Fibroblast of the aortic adventitia (primary cell): ENCODE measurements at regions not wholly inside any gene's neighbourhood (a gene's known extent, or its start where the extent isn't known, plus 50 kb on each side); places are given as distances from the start of the nearest gene placed in this dataset.
A peak's percentile ranks its signal among the peaks of the same experiment; 100 is the strongest.

Experiments used
- DNase-seq: peaks from one replicate; pipeline ENCODE4 v3.0.0-alpha.2; 2010; ENCODE audit warnings: low read depth
- H3K4me3 ChIP-seq: 2 replicates; pipeline ENCODE4 v1.5.1; 2011; ENCODE audit warnings: low read depth, mild to moderate bottlenecking, control low read depth, low read length, moderate library complexity
- TF ChIP-seq, protein P1 (sequence below): IDR thresholded peaks from 2 replicates; pipeline ENCODE4 v1.5.1; 2011; ENCODE audit warnings: mild to moderate bottlenecking, low read length, control low read depth, inconsistent platforms; ENCODE audit not compliant: insufficient read depth

DNA sequence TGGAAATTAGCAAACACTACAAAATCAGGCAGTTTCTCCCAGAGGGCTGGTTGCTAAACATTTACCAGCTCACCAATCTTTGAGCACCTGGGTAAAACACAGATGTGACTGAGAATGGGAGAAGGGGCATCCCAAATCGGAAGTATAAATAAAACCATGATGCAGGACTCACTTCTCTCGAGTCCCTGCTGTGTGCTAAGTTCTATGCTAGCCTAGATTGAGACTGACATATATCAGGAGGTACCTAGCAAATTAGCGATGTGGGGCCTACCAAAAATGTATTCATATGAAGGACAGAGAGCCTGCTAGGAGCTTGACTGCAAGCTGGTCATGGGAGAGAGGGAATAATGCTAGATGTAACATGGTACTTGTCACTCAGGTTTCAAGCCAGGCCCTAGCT is 171.9 kb upstream of the PGRMC2 start:
- TF ChIP-seq, protein P1, sequence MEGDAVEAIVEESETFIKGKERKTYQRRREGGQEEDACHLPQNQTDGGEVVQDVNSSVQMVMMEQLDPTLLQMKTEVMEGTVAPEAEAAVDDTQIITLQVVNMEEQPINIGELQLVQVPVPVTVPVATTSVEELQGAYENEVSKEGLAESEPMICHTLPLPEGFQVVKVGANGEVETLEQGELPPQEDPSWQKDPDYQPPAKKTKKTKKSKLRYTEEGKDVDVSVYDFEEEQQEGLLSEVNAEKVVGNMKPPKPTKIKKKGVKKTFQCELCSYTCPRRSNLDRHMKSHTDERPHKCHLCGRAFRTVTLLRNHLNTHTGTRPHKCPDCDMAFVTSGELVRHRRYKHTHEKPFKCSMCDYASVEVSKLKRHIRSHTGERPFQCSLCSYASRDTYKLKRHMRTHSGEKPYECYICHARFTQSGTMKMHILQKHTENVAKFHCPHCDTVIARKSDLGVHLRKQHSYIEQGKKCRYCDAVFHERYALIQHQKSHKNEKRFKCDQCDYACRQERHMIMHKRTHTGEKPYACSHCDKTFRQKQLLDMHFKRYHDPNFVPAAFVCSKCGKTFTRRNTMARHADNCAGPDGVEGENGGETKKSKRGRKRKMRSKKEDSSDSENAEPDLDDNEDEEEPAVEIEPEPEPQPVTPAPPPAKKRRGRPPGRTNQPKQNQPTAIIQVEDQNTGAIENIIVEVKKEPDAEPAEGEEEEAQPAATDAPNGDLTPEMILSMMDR, result no peak
- no peak for DNase-seq

GRCh38 chr4:128458816-128459215 is 171.2 kb upstream of the PGRMC2 start:
- DNase-seq, result no peak
- H3K4me3 ChIP-seq, result no peak overlapping the region
- TF ChIP-seq, protein P1, result no peak

More for the DNA sequence above, 171.9 kb upstream of the PGRMC2 start:
- H3K4me3 ChIP-seq, result no peak overlapping the region

- DNase-seq, result no peak
- no peak overlapping the region for H3K4me3 ChIP-seq
- TF ChIP-seq, protein P1, result no peak
These were observed 170.1 kb upstream of the PGRMC2 start for GRCh38 chr4:128457726-128458125.

GRCh38 chr4:128456171-128456570 is 168.6 kb upstream of the PGRMC2 start:
- DNase-seq, result no peak
- no peak overlapping the region for H3K4me3 ChIP-seq
- TF ChIP-seq, protein P1, result no peak

DNA sequence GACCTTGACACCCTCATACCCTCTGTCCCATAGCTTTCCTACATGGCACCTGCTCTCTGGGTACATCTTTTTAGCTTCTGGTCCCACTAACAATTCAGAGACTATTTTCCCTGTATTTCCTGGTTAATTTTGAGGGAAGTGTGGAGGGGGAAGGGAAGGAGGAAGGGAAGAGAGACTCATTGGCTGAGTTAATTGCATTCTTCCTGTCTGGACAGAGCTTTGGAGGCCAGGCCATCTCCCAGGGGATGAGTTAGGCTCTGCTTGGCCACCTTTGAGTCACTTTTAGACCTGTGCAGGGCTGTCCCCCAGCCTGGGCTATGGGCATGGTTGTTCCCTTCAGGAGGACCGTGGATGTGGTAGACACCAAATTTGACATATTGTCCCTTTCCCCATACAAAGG is 167.9 kb upstream of the PGRMC2 start:
- no peak for DNase-seq
- H3K4me3 ChIP-seq, result no peak overlapping the region
- TF ChIP-seq, protein P1, result no peak

- TF ChIP-seq, protein P1, result no peak
- DNase-seq, result no peak
- H3K4me3 ChIP-seq, result no peak overlapping the region
These were observed 167.3 kb upstream of the PGRMC2 start for GRCh38 chr4:128454881-128455280.

- TF ChIP-seq, protein P1, result peak; percentile 91
- H3K4me3 ChIP-seq, result peak overlapping the region; percentile 3
These were observed 166.8 kb upstream of the PGRMC2 start for GRCh38 chr4:128454281-128454871.

More at GRCh38 chr4:128454281-128454871, 166.8 kb upstream of the PGRMC2 start:
- DNase-seq, result peak; percentile 96
